ENCODE measurements at regions not wholly inside any gene's neighbourhood (a gene's known extent, or its start where the extent isn't known, plus 50 kb on each side); places are given as distances from the start of the nearest gene placed in this dataset.

- Histone ChIP-seq H3K4me3 (ENCODE audit: low read depth, low read length) (no peak overlapping the region), H3K9me3 (no peaks in the 10 kb centered on the region), H3K36me3 (no peaks in the 10 kb centered on the region), H3K4me1 (no peaks in the 10 kb centered on the region), H3K27me3 (no peaks in the 10 kb centered on the region)
- no peak for TF ChIP-seq CTCF (IDR thresholded peaks at IDR 0.05; ENCODE audit: low read depth, low read length)
- DNase-seq, result no peak
These were observed 61.9 kb upstream of the PTPRZ1 start for GRCh38 chr7:121810831-121811672.

DNA sequence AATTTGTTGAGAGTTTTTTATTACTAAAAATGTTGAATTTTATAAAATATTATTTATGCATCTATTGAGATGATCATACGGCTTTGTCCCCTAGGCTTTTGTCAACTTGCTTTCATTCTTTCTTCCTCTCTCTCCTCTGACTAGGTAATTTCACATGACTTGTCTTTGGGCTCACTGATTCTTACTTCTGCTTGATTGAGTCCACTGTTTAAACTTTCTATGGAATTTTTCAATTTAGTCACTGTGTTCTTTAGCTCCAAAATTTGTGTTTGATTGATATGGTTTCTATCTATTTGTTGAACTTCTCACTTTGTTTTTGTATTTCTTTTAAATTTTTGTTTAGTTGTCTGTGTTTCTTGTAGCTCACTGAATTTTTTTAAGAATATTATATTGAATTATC, 65.9 kb upstream of the PTPRZ1 start:
- Histone ChIP-seq H3K27me3 (no peaks in the 10 kb centered on the region), H3K4me1 (no peaks in the 10 kb centered on the region), H3K4me3 (ENCODE audit: low read depth, low read length) (no peak overlapping the region), H3K9me3 (no peaks in the 10 kb centered on the region), H3K36me3 (no peaks in the 10 kb centered on the region)
- DNase-seq, result no peak
- no peak for TF ChIP-seq CTCF (IDR thresholded peaks at IDR 0.05; ENCODE audit: low read depth, low read length)

GRCh38 chr7:121803039-121803438, 69.9 kb upstream of the PTPRZ1 start:
- no peak for TF ChIP-seq CTCF (IDR thresholded peaks at IDR 0.05; ENCODE audit: low read depth, low read length)
- Histone ChIP-seq H3K4me1 (no peaks in the 10 kb centered on the region), H3K36me3 (no peaks in the 10 kb centered on the region), H3K4me3 (ENCODE audit: low read depth, low read length) (no peak overlapping the region), H3K27me3 (no peaks in the 10 kb centered on the region), H3K9me3 (no peaks in the 10 kb centered on the region)
- DNase-seq, result no peak

GRCh38 chr7:121800916-121801675, 71.9 kb upstream of the PTPRZ1 start:
- TF ChIP-seq CTCF (IDR thresholded peaks at IDR 0.05; ENCODE audit: low read depth, low read length), result no peak
- no peaks in the 10 kb centered on the region for H3K36me3 ChIP-seq
- DNase-seq, result no peak
- H3K27me3 ChIP-seq, result no peaks in the 10 kb centered on the region
- no peaks in the 10 kb centered on the region for H3K4me1 ChIP-seq
- H3K4me3 ChIP-seq (ENCODE audit: low read depth, low read length), result no peak overlapping the region
- no peaks in the 10 kb centered on the region for H3K9me3 ChIP-seq

GRCh38 chr7:121798896-121799295, 74.1 kb upstream of the PTPRZ1 start:
- no peaks in the 10 kb centered on the region for H3K36me3 ChIP-seq
- no peaks in the 10 kb centered on the region for H3K9me3 ChIP-seq
- no peaks in the 10 kb centered on the region for H3K27me3 ChIP-seq
- no peaks in the 10 kb centered on the region for H3K4me1 ChIP-seq
- no peak for TF ChIP-seq CTCF (IDR thresholded peaks at IDR 0.05; ENCODE audit: low read depth, low read length)
- no peak overlapping the region for H3K4me3 ChIP-seq (ENCODE audit: low read depth, low read length)
- DNase-seq, result no peak

GRCh38 chr7:121798453-121798840, 74.5 kb upstream of the PTPRZ1 start:
- H3K4me3 ChIP-seq (ENCODE audit: low read depth, low read length), result no peak overlapping the region
- H3K36me3 ChIP-seq, result no peaks in the 10 kb centered on the region
- no peak for TF ChIP-seq CTCF (IDR thresholded peaks at IDR 0.05; ENCODE audit: low read depth, low read length)
- no peaks in the 10 kb centered on the region for H3K9me3 ChIP-seq
- H3K4me1 ChIP-seq, result no peaks in the 10 kb centered on the region
- H3K27me3 ChIP-seq, result no peaks in the 10 kb centered on the region
- DNase-seq, result no peak

Measured in BE2C (cell line).